Activated CD4-positive, alpha-beta T cell treated with anti-CD3 and anti-CD28 coated beads for 36 hours (primary cell): ENCODE measurements at regions not wholly inside any gene's neighbourhood (a gene's known extent, or its start where the extent isn't known, plus 50 kb on each side); places are given as distances from the start of the nearest gene placed in this dataset.

Experiments
- ATAC-seq: fragments of 200-7000 bp; cut with Tn5 transposase; one replicate; pipeline ENCODE4 v1.10.0; 2021; ENCODE audit warnings: mild to moderate bottlenecking, moderate library complexity
- CTCF ChIA-PET: fragments of 350-600 bp; sonication (Branson Sonifier 250); formaldehyde crosslinking; loops from one replicate; lab custom pipeline; 2021; ENCODE audit warnings: antibody characterized with exemption; lab: Charles Lee
- POLR2A ChIA-PET: fragments of 350-600 bp; sonication (Branson Sonifier 250); formaldehyde crosslinking; loops from one replicate; lab custom pipeline; 2021; ENCODE audit warnings: antibody characterized with exemption, inconsistent platforms; lab: Charles Lee
- DNase-seq: peaks from one replicate; pipeline ENCODE4 v3.0.0-alpha.2; 2020
- H3K27ac Mint-ChIP-seq: one replicate; pipeline ENCODE4 v1.8.0; 2021; ENCODE audit warnings: mixed read lengths
- H3K27me3 Mint-ChIP-seq: one replicate; pipeline ENCODE4 v1.8.0; 2021; ENCODE audit warnings: mixed read lengths
- H3K36me3 Mint-ChIP-seq: one replicate; pipeline ENCODE4 v1.8.0; 2021; ENCODE audit warnings: low read depth, mixed read lengths
- H3K4me1 Mint-ChIP-seq: one replicate; pipeline ENCODE4 v1.8.0; 2021; ENCODE audit warnings: mixed read lengths
- H3K4me3 Mint-ChIP-seq: one replicate; pipeline ENCODE4 v1.8.0; 2021; ENCODE audit warnings: mild to moderate bottlenecking, moderate library complexity, mixed read lengths
- H3K9me3 Mint-ChIP-seq: one replicate; pipeline ENCODE4 v1.8.0; 2021; ENCODE audit warnings: low read depth, mixed read lengths
- intact Hi-C, 2 experiments: fragments of 100-400 bp; cut with DNase I in 1 of 2; cut with micrococcal nuclease in 1 of 2; formaldehyde crosslinking; loops; one replicate each; pipeline versions ENCODE4 v1.14.2 to v1.15.1; 2022 to 2024; cut with DNase I, micrococcal nuclease

- no peaks in the 10 kb centered on the region for H3K36me3 Mint-ChIP-seq
- peaks cover 21% of the 10 kb centered on the region for H3K27me3 Mint-ChIP-seq
- ChIA-PET POLR2A (no interaction called here), CTCF (interaction anchor here (0.6 to 0.9 kb wide), 4 partner anchors 129 to 605 kb away, joined by 3 read pairs; no protein-coding TSS in a partner anchor)
- H3K4me3 Mint-ChIP-seq: peak overlapping the region; percentile 46
- intact Hi-C loops: no loop called here
- H3K4me1 Mint-ChIP-seq: peaks cover 20% of the 10 kb centered on the region
- peak overlapping the region; percentile 88 for H3K27ac Mint-ChIP-seq
- DNase-seq (peak; percentile 81), ATAC-seq (peak; percentile 96)
- no peaks in the 10 kb centered on the region for H3K9me3 Mint-ChIP-seq
Measured at GRCh38 chr6:167699141-167699931, 127.4 kb upstream of the AFDN start.

- intact Hi-C loops: loop anchor here in 1 of 2 experiments (10.0 kb wide), 1 partner anchor 125 kb away; the partner anchor contains the start of gene AFDN
- Mint-ChIP-seq H3K27me3 (peaks cover 24% of the 10 kb centered on the region), H3K4me1 (peaks cover 24% of the 10 kb centered on the region), H3K9me3 (no peaks in the 10 kb centered on the region), H3K27ac (peak overlapping the region; percentile 55), H3K36me3 (no peaks in the 10 kb centered on the region), H3K4me3 (no peak overlapping the region)
- ATAC-seq: peak; percentile 23
- ChIA-PET CTCF (no interaction called here), POLR2A (no interaction called here)
- DNase-seq: peak; percentile 7
Measured at GRCh38 chr6:167700199-167700598, 126.5 kb upstream of the AFDN start.

GRCh38 chr6:167701010-167701409 lies 125.7 kb upstream of the AFDN start:
- no peaks in the 10 kb centered on the region for H3K9me3 Mint-ChIP-seq
- no peak overlapping the region for H3K27ac Mint-ChIP-seq
- ChIA-PET CTCF (interaction anchor here (0.6 kb wide), 1 partner anchor 195 kb away, joined by 3 read pairs; no protein-coding TSS in a partner anchor), POLR2A (no interaction called here)
- no peak for DNase-seq
- peaks cover 30% of the 10 kb centered on the region for H3K27me3 Mint-ChIP-seq
- H3K36me3 Mint-ChIP-seq: no peaks in the 10 kb centered on the region
- no peak overlapping the region for H3K4me3 Mint-ChIP-seq
- intact Hi-C loops: loop anchor here in 1 of 2 experiments (10.0 kb wide), 1 partner anchor 124 kb away; the partner anchor contains the start of gene AFDN
- peaks cover 31% of the 10 kb centered on the region for H3K4me1 Mint-ChIP-seq
- no peak for ATAC-seq

DNA sequence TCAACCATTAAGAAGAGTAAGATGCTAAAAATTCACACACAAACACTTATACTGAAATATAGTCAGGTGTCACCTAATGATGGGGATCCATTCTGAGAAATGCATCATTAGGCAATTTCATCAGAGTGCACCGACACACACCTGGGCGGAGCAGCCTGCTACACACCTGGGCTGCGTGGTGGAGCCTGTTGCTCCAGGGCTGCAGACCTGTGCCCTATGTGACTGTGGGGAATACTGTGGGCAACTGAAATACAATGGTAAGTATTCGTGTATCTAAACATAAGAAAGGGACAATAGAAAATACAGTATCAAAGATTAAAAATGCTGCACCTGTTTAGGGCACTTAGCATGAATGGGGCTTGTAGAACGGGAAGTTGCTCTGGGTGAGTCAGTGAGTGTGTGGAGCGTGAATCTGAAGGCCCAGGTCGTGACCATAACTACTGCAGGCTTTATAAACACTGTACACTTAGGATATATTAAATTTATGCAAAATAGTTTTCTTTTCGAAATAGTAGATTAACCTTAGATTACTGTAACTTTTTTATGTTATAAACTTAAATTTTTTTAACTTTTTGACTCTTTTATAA lies 124.4 kb upstream of the AFDN start:
- intact Hi-C loops: loop anchor here in 1 of 2 experiments (10.0 kb wide), 1 partner anchor 122 kb away; the partner anchor contains the start of gene AFDN
- no peak overlapping the region for H3K4me3 Mint-ChIP-seq

DNA sequence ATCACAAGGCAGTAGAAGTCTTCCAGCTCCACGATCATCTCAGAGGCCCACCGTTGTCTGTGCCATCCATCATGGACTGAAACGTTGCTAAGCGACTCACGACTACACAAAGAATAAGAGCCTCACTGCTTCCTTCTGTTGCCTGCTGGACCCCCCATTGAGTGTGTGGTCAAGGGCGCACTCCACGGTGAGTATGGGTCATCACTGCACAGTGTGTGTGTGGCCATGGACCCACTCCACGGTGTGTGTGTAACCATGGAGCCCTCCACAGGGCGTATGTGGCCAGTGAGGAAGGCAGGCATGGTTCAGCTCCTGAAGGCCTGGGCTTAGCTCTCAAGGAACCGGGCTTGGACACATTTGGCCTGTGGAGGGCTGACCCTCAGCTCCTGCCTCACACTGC lies 123.4 kb upstream of the AFDN start:
- CTCF ChIA-PET: interaction anchor here (0.7 kb wide), 1 partner anchor 1285 kb away, joined by 3 read pairs; no protein-coding TSS in a partner anchor
- H3K27me3 Mint-ChIP-seq: peaks cover 46% of the 10 kb centered on the region

More for the DNA sequence above, 124.4 kb upstream of the AFDN start:
- Mint-ChIP-seq H3K4me1 (peaks cover 42% of the 10 kb centered on the region), H3K9me3 (no peaks in the 10 kb centered on the region), H3K36me3 (no peaks in the 10 kb centered on the region), H3K27ac (no peak overlapping the region), H3K27me3 (peaks cover 37% of the 10 kb centered on the region)
- CTCF ChIA-PET: no interaction called here
- no peak for DNase-seq
- POLR2A ChIA-PET: no interaction called here
- no peak for ATAC-seq

GRCh38 chr6:167703781-167704180 lies 122.9 kb upstream of the AFDN start:
- ATAC-seq (no peak), DNase-seq (no peak)
- H3K9me3 Mint-ChIP-seq: no peaks in the 10 kb centered on the region
- intact Hi-C loops: loop anchor here in 1 of 2 experiments (10.0 kb wide), 1 partner anchor 121 kb away; the partner anchor contains the start of gene AFDN
- CTCF ChIA-PET: no interaction called here
- H3K36me3 Mint-ChIP-seq: no peaks in the 10 kb centered on the region
- H3K27ac Mint-ChIP-seq: no peak overlapping the region
- H3K4me3 Mint-ChIP-seq: no peak overlapping the region
- H3K4me1 Mint-ChIP-seq: peaks cover 44% of the 10 kb centered on the region
- POLR2A ChIA-PET: no interaction called here
- H3K27me3 Mint-ChIP-seq: peaks cover 49% of the 10 kb centered on the region

More for the DNA sequence above, 123.4 kb upstream of the AFDN start:
- DNase-seq (no peak), ATAC-seq (no peak)
- intact Hi-C loops: loop anchor here in 1 of 2 experiments (10.0 kb wide), 1 partner anchor 121 kb away; the partner anchor contains the start of gene AFDN
- Mint-ChIP-seq H3K9me3 (no peaks in the 10 kb centered on the region), H3K36me3 (no peaks in the 10 kb centered on the region), H3K27ac (no peak overlapping the region), H3K4me1 (peaks cover 42% of the 10 kb centered on the region), H3K4me3 (no peak overlapping the region)
- POLR2A ChIA-PET: no interaction called here

- Mint-ChIP-seq H3K9me3 (no peaks in the 10 kb centered on the region), H3K27ac (no peak overlapping the region), H3K4me3 (no peak overlapping the region), H3K36me3 (no peaks in the 10 kb centered on the region), H3K4me1 (peaks cover 41% of the 10 kb centered on the region), H3K27me3 (peaks cover 54% of the 10 kb centered on the region)
- intact Hi-C loops: loop anchor here in 1 of 2 experiments (10.0 kb wide), 1 partner anchor 120 kb away; the partner anchor contains the start of gene AFDN
- DNase-seq (no peak), ATAC-seq (no peak)
- ChIA-PET POLR2A (no interaction called here), CTCF (interaction anchor here (1.3 kb wide), 1 partner anchor 10 kb away, joined by 4 read pairs; no protein-coding TSS in a partner anchor)
Measured at GRCh38 chr6:167704396-167704901, 122.3 kb upstream of the AFDN start.

- ChIA-PET CTCF (interaction anchor here (1.3 kb wide), 1 partner anchor 11 kb away, joined by 4 read pairs; no protein-coding TSS in a partner anchor), POLR2A (no interaction called here)
- H3K27ac Mint-ChIP-seq: no peak overlapping the region
- DNase-seq (peak; percentile 17), ATAC-seq (no peak)
- intact Hi-C loops: loop anchor here in 1 of 2 experiments (10.0 kb wide), 1 partner anchor 120 kb away; the partner anchor contains the start of gene AFDN
- H3K4me1 Mint-ChIP-seq: peaks cover 33% of the 10 kb centered on the region
- no peaks in the 10 kb centered on the region for H3K36me3 Mint-ChIP-seq
- H3K9me3 Mint-ChIP-seq: no peaks in the 10 kb centered on the region
- no peak overlapping the region for H3K4me3 Mint-ChIP-seq
- peaks cover 59% of the 10 kb centered on the region for H3K27me3 Mint-ChIP-seq
Measured at GRCh38 chr6:167705211-167705750, 121.4 kb upstream of the AFDN start.

GRCh38 chr6:167706313-167707109 lies 120.2 kb upstream of the AFDN start:
- ATAC-seq: peak; percentile 95

More at GRCh38 chr6:167706313-167707109, 120.2 kb upstream of the AFDN start:
- H3K4me3 Mint-ChIP-seq: peak overlapping the region; percentile 36
- no peaks in the 10 kb centered on the region for H3K36me3 Mint-ChIP-seq
- ChIA-PET POLR2A (no interaction called here), CTCF (interaction anchor here (0.5 to 0.8 kb wide), 2 partner anchors 12 to 21 kb away, joined by 3 read pairs; no protein-coding TSS in a partner anchor)
- H3K27me3 Mint-ChIP-seq: peaks cover 63% of the 10 kb centered on the region
- DNase-seq: peak; percentile 82
- H3K4me1 Mint-ChIP-seq: peaks cover 28% of the 10 kb centered on the region
- intact Hi-C loops: loop anchor here (2.0 to 10.0 kb wide), 2 partner anchors 118 to 120 kb away; partner anchors contain the start of gene AFDN (in 2 of the 2)
- no peaks in the 10 kb centered on the region for H3K9me3 Mint-ChIP-seq
- no peak overlapping the region for H3K27ac Mint-ChIP-seq
